Neural progenitor cell (in vitro differentiated cells): ENCODE measurements at regions not wholly inside any gene's neighbourhood (a gene's known extent, or its start where the extent isn't known, plus 50 kb on each side); places are given as distances from the start of the nearest gene placed in this dataset.

Experiments used
- EZH2phosphoT487 ChIP-seq: fragments of 200-600 bp; sonication (generic); IDR thresholded peaks from 2 replicates; pipeline ENCODE4 v1.6.1; 2017; ENCODE audit warnings: antibody characterized with exemption
- TF ChIP-seq, protein P1 (sequence below): fragments of 200-600 bp; sonication (generic); IDR thresholded peaks from 2 replicates; pipeline ENCODE4 v1.5.1; 2017; ENCODE audit warnings: antibody characterized with exemption, mild to moderate bottlenecking

DNA sequence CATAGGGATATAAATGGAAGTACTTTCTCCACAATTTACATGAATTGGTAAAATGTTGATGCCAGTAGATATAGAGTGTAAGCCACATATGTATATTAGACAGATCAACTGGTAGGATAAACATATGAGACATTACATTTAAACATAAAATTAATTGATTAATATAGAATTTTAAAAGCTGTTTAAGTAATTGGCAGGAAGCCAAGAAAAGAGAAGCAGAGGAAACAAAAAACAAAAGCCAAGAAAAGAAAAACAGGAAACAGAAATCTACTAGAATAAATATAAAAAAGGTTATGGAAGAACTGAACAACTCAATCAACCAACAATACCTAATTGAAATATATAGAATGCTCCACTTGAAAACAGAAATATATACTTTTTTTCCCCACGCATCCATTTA lies 920.1 kb upstream of the TMEFF2 start:
- no peak for TF ChIP-seq EZH2phosphoT487
- TF ChIP-seq, protein P1, sequence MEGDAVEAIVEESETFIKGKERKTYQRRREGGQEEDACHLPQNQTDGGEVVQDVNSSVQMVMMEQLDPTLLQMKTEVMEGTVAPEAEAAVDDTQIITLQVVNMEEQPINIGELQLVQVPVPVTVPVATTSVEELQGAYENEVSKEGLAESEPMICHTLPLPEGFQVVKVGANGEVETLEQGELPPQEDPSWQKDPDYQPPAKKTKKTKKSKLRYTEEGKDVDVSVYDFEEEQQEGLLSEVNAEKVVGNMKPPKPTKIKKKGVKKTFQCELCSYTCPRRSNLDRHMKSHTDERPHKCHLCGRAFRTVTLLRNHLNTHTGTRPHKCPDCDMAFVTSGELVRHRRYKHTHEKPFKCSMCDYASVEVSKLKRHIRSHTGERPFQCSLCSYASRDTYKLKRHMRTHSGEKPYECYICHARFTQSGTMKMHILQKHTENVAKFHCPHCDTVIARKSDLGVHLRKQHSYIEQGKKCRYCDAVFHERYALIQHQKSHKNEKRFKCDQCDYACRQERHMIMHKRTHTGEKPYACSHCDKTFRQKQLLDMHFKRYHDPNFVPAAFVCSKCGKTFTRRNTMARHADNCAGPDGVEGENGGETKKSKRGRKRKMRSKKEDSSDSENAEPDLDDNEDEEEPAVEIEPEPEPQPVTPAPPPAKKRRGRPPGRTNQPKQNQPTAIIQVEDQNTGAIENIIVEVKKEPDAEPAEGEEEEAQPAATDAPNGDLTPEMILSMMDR: no peak
